GM19463 (cell line): ENCODE measurements at regions not wholly inside any gene's neighbourhood (a gene's known extent, or its start where the extent isn't known, plus 50 kb on each side); places are given as distances from the start of the nearest gene placed in this dataset.

Experiments used
- ATAC-seq: cut with Tn5 transposase; IDR thresholded peaks from one replicate; pipeline ENCODE4 v1.9.1; 2021; ENCODE audit warnings: mild to moderate bottlenecking, moderate library complexity; ENCODE audit not compliant: unreplicated experiment

DNA sequence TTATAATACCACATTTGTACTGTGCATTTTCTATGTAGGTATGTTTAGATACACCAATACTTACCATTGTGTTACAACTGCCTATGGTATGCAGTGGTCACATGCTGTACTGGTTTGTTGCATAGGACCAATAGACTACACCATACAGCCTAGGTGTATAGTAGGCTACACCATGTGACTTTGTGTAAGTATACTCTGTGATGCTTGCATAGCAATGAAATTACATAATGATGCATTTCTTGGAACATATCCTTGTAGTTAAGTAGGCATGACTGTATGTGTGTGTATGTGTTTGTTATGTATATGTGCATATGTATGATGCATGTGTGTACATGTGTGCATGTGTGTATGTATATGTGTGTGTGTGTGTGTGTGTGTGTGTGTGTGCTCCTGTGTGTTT, 157.6 kb downstream of the TDRD15 start:
- no peak for ATAC-seq

GRCh38 chr2:21281791-21282514, 158.2 kb downstream of the TDRD15 start:
- ATAC-seq = no peak

DNA sequence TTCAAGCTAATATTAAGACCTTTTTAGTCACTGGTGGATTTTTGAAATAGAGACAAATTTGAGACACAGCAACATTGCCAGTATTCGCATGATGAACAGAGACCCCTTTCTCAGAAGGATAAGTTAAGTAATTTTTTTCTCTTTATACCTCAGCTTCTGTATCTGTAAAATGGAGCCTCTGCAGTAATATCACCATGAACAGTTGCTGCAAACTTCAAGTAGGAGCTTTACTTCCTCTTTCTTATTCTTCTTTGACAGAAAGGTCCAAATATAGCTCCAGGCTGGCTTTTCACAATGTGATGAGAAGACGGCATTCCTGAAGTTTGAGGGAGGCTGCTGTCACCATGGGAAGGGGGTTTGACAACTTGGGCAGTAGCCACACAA, 158.7 kb downstream of the TDRD15 start:
- ATAC-seq = no peak

- ATAC-seq = no peak
Observed at GRCh38 chr2:21288299-21288698, 164.5 kb downstream of the TDRD15 start.

- ATAC-seq = no peak
Observed at GRCh38 chr2:21288739-21289520, 165.2 kb downstream of the TDRD15 start.

GRCh38 chr2:21289551-21289950, 165.8 kb downstream of the TDRD15 start:
- no peak for ATAC-seq

DNA sequence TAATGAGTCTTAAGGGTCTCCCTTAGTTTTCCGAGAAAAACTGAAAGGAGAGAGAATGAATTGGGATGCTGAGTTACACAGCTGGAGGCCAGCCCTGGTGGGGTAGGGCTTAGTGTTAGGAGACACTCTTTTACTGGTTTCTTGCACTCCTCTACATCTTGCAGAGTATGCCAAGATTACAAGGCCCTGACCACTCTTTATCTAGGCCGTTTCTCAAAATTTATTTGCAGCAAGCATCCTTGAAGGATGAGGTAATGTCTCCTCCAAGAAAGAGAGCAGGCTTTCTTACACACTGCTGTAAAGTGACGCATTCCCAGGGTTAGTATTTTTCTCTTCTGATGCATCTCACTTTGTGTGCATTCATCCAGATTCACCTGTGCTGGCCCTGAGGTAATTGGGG, 166.2 kb downstream of the TDRD15 start:
- ATAC-seq = no peak

DNA sequence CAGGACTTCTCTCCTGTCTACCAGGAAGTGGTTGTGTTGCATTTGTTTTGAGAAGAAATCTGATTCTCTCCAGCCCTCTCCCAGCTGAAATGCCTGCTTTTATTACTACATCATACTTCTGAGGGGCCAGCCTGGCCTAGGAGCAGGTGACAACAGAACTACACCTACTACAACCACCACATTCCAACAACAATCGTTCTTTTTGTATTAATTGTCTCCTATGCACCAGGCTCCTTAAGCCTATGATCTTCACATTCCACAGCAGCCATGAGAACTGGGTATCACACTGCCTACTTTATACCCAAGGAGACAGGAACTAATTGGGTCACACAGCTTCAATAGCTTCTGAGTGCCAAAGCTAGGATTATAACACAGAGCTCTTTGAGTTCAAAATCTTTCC, 167.7 kb downstream of the TDRD15 start:
- ATAC-seq = no peak

DNA sequence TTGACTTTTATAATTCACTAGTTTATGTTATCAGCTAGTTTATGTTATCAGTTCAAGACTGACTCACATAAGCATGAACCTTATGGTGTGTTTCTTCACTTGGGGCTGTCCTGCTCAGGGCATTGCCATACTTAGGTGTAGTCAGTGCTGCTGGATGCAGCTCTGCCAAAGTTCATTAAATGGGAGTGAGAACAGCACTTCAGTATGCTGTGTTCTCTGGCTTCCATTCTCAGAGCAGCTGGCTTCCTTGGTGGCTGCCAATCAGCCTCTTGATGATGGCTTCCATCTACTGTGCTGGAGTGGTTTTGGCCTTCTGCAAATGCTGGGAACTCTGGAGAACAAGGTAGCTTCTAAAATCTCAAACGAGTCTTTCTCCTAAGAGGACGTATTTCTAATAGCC, 170.7 kb downstream of the TDRD15 start:
- no peak for ATAC-seq

DNA sequence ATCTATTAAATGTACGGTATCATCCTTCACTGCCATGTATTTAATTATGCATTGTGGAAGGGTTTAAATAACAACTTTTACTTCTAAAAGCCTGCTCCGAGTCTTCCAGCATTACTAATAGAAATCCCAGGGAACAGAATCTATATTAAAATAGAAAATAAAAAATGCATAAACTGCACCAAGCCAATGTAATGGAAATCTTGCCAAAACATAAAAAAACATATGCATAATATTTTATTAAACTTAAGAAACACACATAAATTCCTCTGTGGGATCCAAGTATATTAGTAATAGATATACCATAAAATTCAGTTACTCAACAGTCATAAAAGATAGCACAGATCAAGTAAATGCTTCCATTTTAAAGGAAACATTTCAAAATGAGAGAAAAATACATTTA, 175.6 kb downstream of the TDRD15 start:
- no peak for ATAC-seq

DNA sequence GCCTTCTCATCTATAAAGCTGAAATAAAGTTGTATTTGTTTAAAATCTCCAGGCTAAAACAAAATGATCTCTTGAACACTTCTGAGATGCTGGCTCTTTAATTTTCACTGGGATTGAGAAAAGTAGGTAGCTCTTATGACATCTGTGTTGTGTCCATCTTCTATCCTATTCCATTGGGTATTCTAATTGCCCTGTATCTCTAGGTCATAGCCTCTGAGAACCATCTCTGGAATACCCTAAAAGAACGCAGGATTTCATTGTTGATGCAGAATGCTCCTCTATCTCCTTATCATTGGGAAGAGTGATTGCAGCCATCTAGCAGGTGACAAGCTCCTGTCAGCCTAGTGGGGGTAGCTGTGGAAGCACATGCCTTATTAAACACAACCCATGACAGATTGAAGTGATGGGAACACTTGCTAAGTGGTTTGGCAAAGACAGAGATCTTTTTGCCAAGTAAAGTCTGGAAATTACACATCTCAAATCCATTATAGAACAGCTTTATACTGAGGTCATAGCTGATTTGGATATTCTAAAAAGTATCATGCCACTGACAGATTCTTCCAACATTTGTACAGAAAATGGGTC, 178.2 kb downstream of the TDRD15 start:
- ATAC-seq = no peak

DNA sequence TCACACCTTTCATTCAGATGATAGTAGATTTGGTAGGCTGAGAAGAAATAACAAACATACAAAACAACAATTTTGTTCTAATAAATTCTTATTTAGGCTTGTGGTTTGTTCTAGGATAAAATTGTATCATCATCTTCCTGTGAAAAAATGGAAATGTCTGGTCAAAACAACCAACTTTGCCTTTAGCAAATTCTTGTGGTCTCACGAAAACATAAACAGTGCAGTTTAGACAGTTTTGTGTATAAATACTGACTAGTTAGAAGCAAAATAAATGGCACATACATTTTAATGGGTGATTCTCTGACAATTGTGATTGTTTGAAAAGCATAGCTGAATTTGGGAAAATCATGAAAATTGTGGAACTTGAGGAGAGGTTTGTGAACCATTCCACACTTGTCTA, 180.1 kb downstream of the TDRD15 start:
- ATAC-seq = no peak

- no peak for ATAC-seq
Observed at GRCh38 chr2:21305581-21305980, 181.8 kb downstream of the TDRD15 start.

- no peak for ATAC-seq
Observed at GRCh38 chr2:21306235-21306634, 182.5 kb downstream of the TDRD15 start.

DNA sequence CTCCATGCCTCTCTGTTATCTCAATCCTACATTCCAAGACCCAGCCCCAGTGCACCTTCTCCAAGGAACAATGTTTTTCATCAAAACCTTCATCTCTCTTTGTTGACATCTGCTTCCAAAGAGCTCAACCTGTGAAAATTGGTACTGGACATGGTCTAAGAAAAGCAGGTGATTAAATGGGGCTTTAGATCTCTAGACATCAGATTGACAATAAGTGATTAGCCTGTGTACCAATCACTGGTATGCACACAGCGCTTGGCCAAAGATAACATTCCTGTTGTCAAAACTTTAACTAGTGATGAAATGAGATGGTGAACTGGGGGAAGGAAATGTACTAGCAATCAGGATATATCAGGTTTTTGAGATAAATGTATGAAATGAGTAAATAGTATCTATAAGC, 183.3 kb downstream of the TDRD15 start:
- ATAC-seq = no peak

- no peak for ATAC-seq
Observed at GRCh38 chr2:21310493-21310892, 186.7 kb downstream of the TDRD15 start.

GRCh38 chr2:21314322-21314835, 190.6 kb downstream of the TDRD15 start:
- ATAC-seq = no peak

- ATAC-seq = peak; percentile 75
Observed at GRCh38 chr2:21317131-21317530, 193.4 kb downstream of the TDRD15 start.

GRCh38 chr2:21318263-21318662, 194.5 kb downstream of the TDRD15 start:
- no peak for ATAC-seq

DNA sequence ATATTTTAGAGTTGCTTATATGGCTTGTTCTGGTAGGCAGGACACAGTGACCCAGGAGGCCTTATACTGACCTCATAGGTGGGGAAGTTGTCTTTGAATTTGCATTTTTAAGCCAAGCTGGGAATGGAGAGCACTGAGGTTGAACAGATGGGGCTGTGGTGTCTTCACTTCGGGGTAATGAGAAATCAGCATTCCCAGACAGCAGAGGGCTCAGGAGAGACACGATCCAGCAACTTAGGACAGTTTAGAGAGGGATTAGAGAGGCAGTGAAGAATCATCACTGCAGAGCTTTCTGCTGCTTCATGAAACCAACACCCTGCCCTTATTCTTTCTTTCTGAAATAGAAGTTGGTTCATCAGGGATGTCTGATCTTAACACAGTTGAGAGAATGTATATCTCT, 202.4 kb downstream of the TDRD15 start:
- no peak for ATAC-seq

DNA sequence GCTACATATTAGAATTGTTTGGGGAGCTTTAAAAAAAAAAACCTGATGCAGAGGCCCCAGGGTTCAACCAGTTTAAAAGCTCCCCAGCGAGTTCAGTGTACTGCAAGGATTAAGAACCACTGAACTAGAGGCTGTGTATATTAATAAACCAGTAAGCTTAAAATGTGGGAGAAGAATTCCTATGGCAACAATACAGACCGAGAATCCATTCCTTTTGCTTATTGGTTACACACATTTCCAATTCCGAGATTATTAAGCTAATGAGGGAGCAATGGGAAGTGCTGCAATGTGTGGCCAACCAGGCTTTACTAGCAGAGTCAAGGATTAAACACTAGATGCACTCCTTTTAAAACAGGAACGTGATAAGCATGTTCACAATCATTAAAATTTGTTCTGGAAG, 204.4 kb downstream of the TDRD15 start:
- ATAC-seq = no peak
